Keratinocyte (primary cell): ENCODE measurements at regions not wholly inside any gene's neighbourhood (a gene's known extent, or its start where the extent isn't known, plus 50 kb on each side); places are given as distances from the start of the nearest gene placed in this dataset.
"Not testable (repeated sequence)": the region's sequence is repeated elsewhere in the genome, so short reads cannot be mapped to it uniquely, and the experiment has no call there.

Source experiments
- DNase-seq: peaks from one replicate; pipeline ENCODE4 v3.0.0-alpha.2; 2011; ENCODE audit warnings: low read depth, missing footprints, low spot score
- FAIRE-seq: peaks from 2 replicates; lab custom pipeline; 2011; peaks lifted over from hg19 to GRCh38; lab: Jason Lieb, UNC
- H2AFZ ChIP-seq: 2 replicates; pipeline ENCODE4 v1.6.0; 2012; ENCODE audit warnings: low read length, control low read depth, inconsistent platforms; ENCODE audit not compliant: control insufficient read depth
- H3K27ac ChIP-seq: 2 replicates; pipeline ENCODE4 v1.5.1; 2011; ENCODE audit warnings: low read length; ENCODE audit not compliant: control insufficient read depth, insufficient read depth
- H3K27me3 ChIP-seq: 3 replicates; pipeline ENCODE4 v1.6.0; 2011; ENCODE audit warnings: low read length; ENCODE audit not compliant: control insufficient read depth, insufficient read depth; ENCODE audit errors: extremely low read depth
- H3K36me3 ChIP-seq, 2 experiments: 2 replicates in 1 of 2; 3 replicates in 1 of 2; pipeline ENCODE4 v1.5.1; 2011; ENCODE audit warnings: low read length in 2 of 2, mild to moderate bottlenecking in 1 of 2; ENCODE audit not compliant: control insufficient read depth in 2 of 2, insufficient read depth in 2 of 2; ENCODE audit errors: extremely low read depth in 1 of 2
- H3K4me1 ChIP-seq: 3 replicates; pipeline ENCODE4 v1.5.1; 2011; ENCODE audit warnings: low read length; ENCODE audit not compliant: control insufficient read depth, insufficient read depth; ENCODE audit errors: extremely low read depth
- H3K4me2 ChIP-seq: 3 replicates; pipeline ENCODE4 v1.6.0; 2011; ENCODE audit warnings: low read depth, low read length; ENCODE audit not compliant: control insufficient read depth, insufficient read depth; ENCODE audit errors: extremely low read depth
- H3K4me3 ChIP-seq, 3 experiments: fragments of 200-600 bp in 1 of 3; sonication (generic) in 1 of 3; 2 replicates in 2 of 3; 3 replicates in 1 of 3; pipeline ENCODE4 v1.5.1; 2011 to 2016; ENCODE audit warnings: low read length in 3 of 3, mild to moderate bottlenecking in 3 of 3, control low read depth in 2 of 3, inconsistent platforms in 1 of 3, low read depth in 1 of 3, mixed read lengths in 1 of 3, mixed run types in 1 of 3, moderate library complexity in 1 of 3; ENCODE audit not compliant: control insufficient read depth in 2 of 3, insufficient read depth in 2 of 3; ENCODE audit errors: extremely low read depth in 1 of 3
- H3K79me2 ChIP-seq: 2 replicates; pipeline ENCODE4 v1.6.0; 2012; ENCODE audit warnings: low read length; ENCODE audit not compliant: control insufficient read depth, insufficient read depth
- H3K9ac ChIP-seq: 3 replicates; pipeline ENCODE4 v1.6.0; 2011; ENCODE audit warnings: low read length; ENCODE audit not compliant: control insufficient read depth, insufficient read depth; ENCODE audit errors: extremely low read depth
- H3K9me1 ChIP-seq: 3 replicates; pipeline ENCODE4 v1.6.0; 2011; ENCODE audit warnings: low read length; ENCODE audit not compliant: control insufficient read depth, insufficient read depth; ENCODE audit errors: extremely low read depth
- H3K9me3 ChIP-seq: 2 replicates; pipeline ENCODE4 v1.5.1; 2012; ENCODE audit warnings: low read depth, low read length; ENCODE audit not compliant: control insufficient read depth
- H4K20me1 ChIP-seq: 3 replicates; pipeline ENCODE4 v1.6.0; 2011; ENCODE audit warnings: low read length; ENCODE audit not compliant: control insufficient read depth, insufficient read depth; ENCODE audit errors: extremely low read depth
- EZH2 ChIP-seq: IDR thresholded peaks from one replicate; pipeline ENCODE4 v1.6.1; 2012; ENCODE audit warnings: inconsistent platforms, mild to moderate bottlenecking, low read length, moderate library complexity
- dilution Hi-C: fragments of 300-500 bp; cut with MboI; formaldehyde crosslinking; loops from one replicate; pipeline ENCODE4 v1.7.0; 2020; ENCODE audit warnings: low sequenced_read_pairs; ENCODE audit not compliant: extremely low pct_ligation_motif_present
- TF ChIP-seq, protein P1 (sequence below), 3 experiments: IDR thresholded peaks in 1 of 3; conservative IDR thresholded peaks in 1 of 3; optimal IDR thresholded peaks in 1 of 3; 2 replicates in 2 of 3; 3 replicates in 1 of 3; pipeline versions ENCODE3 to v1.5.1; 2011; ENCODE audit warnings: low read length in 3 of 3, mild to moderate bottlenecking in 3 of 3, moderate library complexity in 2 of 3, control low read depth in 1 of 3, inconsistent platforms in 1 of 3; ENCODE audit not compliant: insufficient read depth in 2 of 3; ENCODE audit errors: extremely low read depth in 1 of 3

DNA sequence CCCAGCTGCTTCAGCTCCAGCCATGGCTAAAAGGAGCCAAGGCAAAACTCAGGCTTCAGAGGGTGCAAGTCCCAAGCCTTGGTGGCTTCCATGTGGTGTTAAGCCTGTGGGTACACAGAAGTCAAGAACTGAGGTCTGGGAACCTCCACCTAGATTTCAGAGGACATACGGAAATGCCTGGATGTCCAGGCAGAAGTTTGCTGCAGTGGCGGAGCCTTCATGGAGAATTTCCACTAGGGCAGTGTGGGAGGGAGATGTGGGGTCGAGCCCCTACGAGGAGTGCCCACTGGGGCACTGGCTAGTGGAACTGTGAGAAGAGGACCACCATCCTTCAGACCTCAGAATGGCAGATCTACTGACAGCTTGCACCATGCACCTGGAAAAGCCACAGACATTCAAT is 76.1 kb upstream of the KCTD1 start:
- Histone ChIP-seq H3K4me2 (no peak overlapping the region), H3K27me3 (no peaks in the 10 kb centered on the region), H3K79me2 (no peaks in the 10 kb centered on the region), H3K9ac (no peak overlapping the region), H3K4me3 (no peak overlapping the region), H3K4me1 (no peaks in the 10 kb centered on the region), H4K20me1 (no peaks in the 10 kb centered on the region), H3K9me3 (peaks cover 6% of the 10 kb centered on the region), H3K9me1 (no peaks in the 10 kb centered on the region), H3K36me3 (no peaks in the 10 kb centered on the region), H2AFZ (no peak overlapping the region), H3K27ac (no peak overlapping the region)
- FAIRE-seq (no peak), DNase-seq (no peak)
- TF ChIP-seq EZH2, result no peak
- TF ChIP-seq, protein P1, sequence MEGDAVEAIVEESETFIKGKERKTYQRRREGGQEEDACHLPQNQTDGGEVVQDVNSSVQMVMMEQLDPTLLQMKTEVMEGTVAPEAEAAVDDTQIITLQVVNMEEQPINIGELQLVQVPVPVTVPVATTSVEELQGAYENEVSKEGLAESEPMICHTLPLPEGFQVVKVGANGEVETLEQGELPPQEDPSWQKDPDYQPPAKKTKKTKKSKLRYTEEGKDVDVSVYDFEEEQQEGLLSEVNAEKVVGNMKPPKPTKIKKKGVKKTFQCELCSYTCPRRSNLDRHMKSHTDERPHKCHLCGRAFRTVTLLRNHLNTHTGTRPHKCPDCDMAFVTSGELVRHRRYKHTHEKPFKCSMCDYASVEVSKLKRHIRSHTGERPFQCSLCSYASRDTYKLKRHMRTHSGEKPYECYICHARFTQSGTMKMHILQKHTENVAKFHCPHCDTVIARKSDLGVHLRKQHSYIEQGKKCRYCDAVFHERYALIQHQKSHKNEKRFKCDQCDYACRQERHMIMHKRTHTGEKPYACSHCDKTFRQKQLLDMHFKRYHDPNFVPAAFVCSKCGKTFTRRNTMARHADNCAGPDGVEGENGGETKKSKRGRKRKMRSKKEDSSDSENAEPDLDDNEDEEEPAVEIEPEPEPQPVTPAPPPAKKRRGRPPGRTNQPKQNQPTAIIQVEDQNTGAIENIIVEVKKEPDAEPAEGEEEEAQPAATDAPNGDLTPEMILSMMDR (optimal IDR thresholded peaks at IDR 0.05 in 1 of 3, IDR thresholded peaks at IDR 0.05 in 1 of 3, conservative IDR thresholded peaks at IDR 0.05 in 1 of 3; ENCODE audit: extremely low read depth in 1 of 3, insufficient read depth in 2 of 3, low read length in 3 of 3), result no peak
- dilution Hi-C loops, result no loop called here

- not testable (repeated sequence) for H3K27me3 ChIP-seq, H3K9ac ChIP-seq
These were observed 75.0 kb upstream of the KCTD1 start for GRCh38 chr18:26623314-26623713.

More at GRCh38 chr18:26623314-26623713, 75.0 kb upstream of the KCTD1 start:
- FAIRE-seq, H3K4me3 ChIP-seq, H3K9me1 ChIP-seq, H2AFZ ChIP-seq, H3K9me3 ChIP-seq, DNase-seq, H3K4me1 ChIP-seq, H3K79me2 ChIP-seq, H4K20me1 ChIP-seq, H3K36me3 ChIP-seq, H3K27ac ChIP-seq, H3K4me2 ChIP-seq, dilution Hi-C loops: not testable (repeated sequence)
